Mesothelial cell of epicardium (in vitro differentiated cells): ENCODE measurements at regions not wholly inside any gene's neighbourhood (a gene's known extent, or its start where the extent isn't known, plus 50 kb on each side); places are given as distances from the start of the nearest gene placed in this dataset.

Experiments used
- DNase-seq, 2 experiments: peaks; one replicate each; pipeline ENCODE4 v3.0.0; 2021; ENCODE audit warnings: low spot score in 2 of 2; ENCODE audit not compliant: unreplicated experiment in 2 of 2
- H3K27ac Mint-ChIP-seq: 2 replicates; pipeline ENCODE4 v1.8.0; 2021; ENCODE audit warnings: mixed read lengths
- H3K27me3 Mint-ChIP-seq: 2 replicates; pipeline ENCODE4 v1.8.0; 2021; ENCODE audit warnings: low read depth, mixed read lengths
- H3K36me3 Mint-ChIP-seq: 2 replicates; pipeline ENCODE4 v1.8.0; 2021; ENCODE audit warnings: mixed read lengths
- H3K4me1 Mint-ChIP-seq: 2 replicates; pipeline ENCODE4 v1.8.0; 2021; ENCODE audit warnings: mixed read lengths
- H3K4me3 Mint-ChIP-seq: 2 replicates; pipeline ENCODE4 v1.8.0; 2021; ENCODE audit warnings: mild to moderate bottlenecking, moderate library complexity, mixed read lengths
- H3K9me3 Mint-ChIP-seq: 2 replicates; pipeline ENCODE4 v1.8.0; 2021; ENCODE audit warnings: mixed read lengths
- TF ChIP-seq, protein P1 (sequence below): fragments of 200-600 bp; sonication (generic); IDR thresholded peaks from one replicate; pipeline ENCODE4 v1.5.0; 2021; ENCODE audit warnings: antibody characterized with exemption; ENCODE audit not compliant: unreplicated experiment

GRCh38 chr12:112638420-112638819 lies 153.1 kb upstream of the RPH3A start:
- Mint-ChIP-seq H3K4me1 (no peaks in the 10 kb centered on the region), H3K27ac (no peak overlapping the region), H3K4me3 (no peak overlapping the region), H3K9me3 (no peaks in the 10 kb centered on the region), H3K27me3 (peaks cover 32% of the 10 kb centered on the region), H3K36me3 (no peaks in the 10 kb centered on the region)
- no peak for DNase-seq
- TF ChIP-seq, protein P1, sequence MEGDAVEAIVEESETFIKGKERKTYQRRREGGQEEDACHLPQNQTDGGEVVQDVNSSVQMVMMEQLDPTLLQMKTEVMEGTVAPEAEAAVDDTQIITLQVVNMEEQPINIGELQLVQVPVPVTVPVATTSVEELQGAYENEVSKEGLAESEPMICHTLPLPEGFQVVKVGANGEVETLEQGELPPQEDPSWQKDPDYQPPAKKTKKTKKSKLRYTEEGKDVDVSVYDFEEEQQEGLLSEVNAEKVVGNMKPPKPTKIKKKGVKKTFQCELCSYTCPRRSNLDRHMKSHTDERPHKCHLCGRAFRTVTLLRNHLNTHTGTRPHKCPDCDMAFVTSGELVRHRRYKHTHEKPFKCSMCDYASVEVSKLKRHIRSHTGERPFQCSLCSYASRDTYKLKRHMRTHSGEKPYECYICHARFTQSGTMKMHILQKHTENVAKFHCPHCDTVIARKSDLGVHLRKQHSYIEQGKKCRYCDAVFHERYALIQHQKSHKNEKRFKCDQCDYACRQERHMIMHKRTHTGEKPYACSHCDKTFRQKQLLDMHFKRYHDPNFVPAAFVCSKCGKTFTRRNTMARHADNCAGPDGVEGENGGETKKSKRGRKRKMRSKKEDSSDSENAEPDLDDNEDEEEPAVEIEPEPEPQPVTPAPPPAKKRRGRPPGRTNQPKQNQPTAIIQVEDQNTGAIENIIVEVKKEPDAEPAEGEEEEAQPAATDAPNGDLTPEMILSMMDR, result no peak

DNA sequence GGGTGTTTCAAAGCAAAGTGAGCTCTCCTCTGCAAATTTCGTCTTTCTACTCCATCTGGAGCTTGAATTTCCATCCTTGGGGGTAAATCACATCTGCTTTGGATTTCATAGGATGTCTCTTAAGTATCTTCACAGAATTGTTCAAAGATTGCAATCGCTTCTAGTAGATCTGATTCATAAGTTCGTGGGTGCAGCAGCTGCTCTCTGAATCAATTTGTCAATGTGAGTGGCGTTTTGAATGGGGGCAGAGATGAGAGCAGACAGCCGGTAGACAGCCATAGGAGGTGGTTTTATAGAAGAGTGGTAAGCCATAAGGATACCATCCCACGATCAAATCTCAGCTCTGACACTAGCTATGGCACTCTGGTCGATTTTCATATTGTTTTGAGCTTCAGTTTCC lies 146.0 kb upstream of the RPH3A start:
- no peak overlapping the region for H3K27ac Mint-ChIP-seq
- peaks cover 40% of the 10 kb centered on the region for H3K27me3 Mint-ChIP-seq
- H3K4me3 Mint-ChIP-seq, result no peak overlapping the region
- no peak for DNase-seq
- TF ChIP-seq, protein P1, result no peak
- H3K36me3 Mint-ChIP-seq, result no peaks in the 10 kb centered on the region
- no peaks in the 10 kb centered on the region for H3K4me1 Mint-ChIP-seq
- H3K9me3 Mint-ChIP-seq, result peaks cover 7% of the 10 kb centered on the region

DNA sequence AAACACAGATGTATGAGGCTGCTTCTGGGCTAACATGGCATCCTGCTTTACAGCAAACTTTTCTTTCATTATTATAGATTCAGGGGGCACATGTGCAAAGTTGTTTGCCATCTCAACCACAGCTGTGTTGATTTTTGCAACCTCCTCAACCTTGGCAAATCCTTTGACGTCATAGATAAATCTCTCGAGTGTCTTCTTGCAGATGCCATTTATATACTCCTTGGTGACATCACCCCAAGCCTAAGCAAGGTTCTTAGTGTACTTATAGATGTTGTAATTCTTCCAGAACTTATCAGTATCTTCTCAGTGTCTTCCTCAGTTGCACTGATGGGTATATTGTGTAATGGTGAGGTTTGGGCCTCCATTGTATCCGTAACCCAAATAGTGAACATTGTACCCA lies 135.4 kb upstream of the RPH3A start:
- no peak overlapping the region for H3K27ac Mint-ChIP-seq
- no peaks in the 10 kb centered on the region for H3K36me3 Mint-ChIP-seq

GRCh38 chr12:112664569-112664968 lies 127.0 kb upstream of the RPH3A start:
- Mint-ChIP-seq H3K36me3 (no peaks in the 10 kb centered on the region), H3K27me3 (peaks cover 22% of the 10 kb centered on the region), H3K9me3 (no peaks in the 10 kb centered on the region), H3K27ac (no peak overlapping the region), H3K4me1 (no peaks in the 10 kb centered on the region), H3K4me3 (no peak overlapping the region)
- peak; percentile 28 to 61 for DNase-seq
- TF ChIP-seq, protein P1, result no peak

More for the DNA sequence above, 135.4 kb upstream of the RPH3A start:
- Mint-ChIP-seq H3K4me3 (no peak overlapping the region), H3K27me3 (peaks cover 14% of the 10 kb centered on the region), H3K9me3 (no peaks in the 10 kb centered on the region), H3K4me1 (no peaks in the 10 kb centered on the region)
- DNase-seq, result no peak
- TF ChIP-seq, protein P1, result no peak

DNA sequence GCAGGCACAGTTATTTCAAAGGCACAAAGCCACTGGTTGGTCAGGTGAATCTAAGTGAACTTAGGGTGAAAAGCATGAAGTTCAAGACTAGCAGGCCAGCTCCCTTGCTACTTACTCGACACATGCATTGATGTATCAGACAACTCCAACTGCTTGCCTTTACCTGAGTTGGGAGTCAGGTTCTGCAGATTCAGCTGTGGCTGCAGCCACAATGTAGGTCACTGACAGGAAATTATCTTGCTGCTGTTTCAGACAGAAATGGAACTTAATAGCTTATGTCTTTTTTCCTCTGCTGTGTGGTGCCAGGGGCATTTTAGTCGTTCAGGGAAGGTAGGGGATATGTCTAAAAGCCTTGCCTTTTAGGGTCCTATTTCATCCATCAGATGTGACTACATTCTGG lies 125.6 kb upstream of the RPH3A start:
- Mint-ChIP-seq H3K27me3 (peaks cover 24% of the 10 kb centered on the region), H3K36me3 (no peaks in the 10 kb centered on the region), H3K27ac (no peak overlapping the region), H3K4me3 (no peak overlapping the region), H3K9me3 (no peaks in the 10 kb centered on the region), H3K4me1 (no peaks in the 10 kb centered on the region)
- no peak for DNase-seq
- TF ChIP-seq, protein P1, result no peak

DNA sequence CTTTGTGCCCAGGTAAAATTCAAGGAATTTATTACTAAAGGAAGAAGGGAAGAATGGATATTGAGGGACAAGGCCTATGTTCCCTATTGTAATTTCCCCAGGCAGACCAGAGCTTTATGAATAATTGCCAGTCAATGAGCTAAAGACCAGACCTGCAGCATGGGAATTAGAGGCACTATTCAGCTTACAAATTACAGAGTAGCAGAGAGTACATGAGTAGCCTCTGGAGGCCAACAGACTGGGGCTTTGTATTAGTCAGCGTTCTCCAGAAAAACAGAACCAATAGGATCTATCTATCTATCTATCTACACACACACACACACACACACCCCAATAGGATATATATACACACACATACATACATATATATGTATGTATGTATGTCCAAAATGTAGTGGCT lies 120.0 kb upstream of the RPH3A start:
- Mint-ChIP-seq H3K9me3 (no peaks in the 10 kb centered on the region), H3K27ac (no peak overlapping the region), H3K36me3 (no peaks in the 10 kb centered on the region), H3K27me3 (peaks cover 55% of the 10 kb centered on the region), H3K4me3 (no peak overlapping the region), H3K4me1 (no peaks in the 10 kb centered on the region)
- TF ChIP-seq, protein P1, result no peak
- no peak for DNase-seq
